IMR-90 (cell line): ENCODE measurements at regions not wholly inside any gene's neighbourhood (a gene's known extent, or its start where the extent isn't known, plus 50 kb on each side); places are given as distances from the start of the nearest gene placed in this dataset.

Experiments
- ATAC-seq: fragments of 200-7000 bp; cut with Tn5 transposase; 2 replicates; pipeline ENCODE4 v1.9.1; 2020; ENCODE audit warnings: low read depth, mild to moderate bottlenecking, moderate library complexity
- BruUV-seq: library from RNA; stranded (reverse); fragments of 400-500 nt; replicated peaks from 2 replicates; lab custom pipeline; 2021; lab: Mats Ljungman, UMichigan
- CTCF ChIA-PET: fragments of 300-600 bp; formaldehyde crosslinking; extraction: SDS; loops from one replicate; lab custom pipeline; 2021; ENCODE audit warnings: antibody characterized with exemption; lab: Yijun Ruan, JAX
- POLR2A ChIA-PET: fragments of 300-600 bp; sonication (Branson Sonifier 250); formaldehyde crosslinking; loops from one replicate; lab custom pipeline; 2022; ENCODE audit warnings: antibody characterized with exemption; ENCODE audit not compliant: unreplicated experiment; lab: Charles Lee
- DNase-seq: peaks from one replicate; pipeline ENCODE4 v3.0.0; 2013
- H2AFZ ChIP-seq: replicated peaks from 2 replicates; pipeline ENCODE3; 2013; ENCODE audit warnings: low read length, mild to moderate bottlenecking; ENCODE audit not compliant: poor library complexity
- H2AK5ac ChIP-seq: 2 replicates; pipeline ENCODE4 v1.6.1; 2013; ENCODE audit warnings: low read depth, low read length, inconsistent platforms
- H2AK9ac ChIP-seq: replicated peaks from 2 replicates; pipeline ENCODE3; 2013; ENCODE audit warnings: mild to moderate bottlenecking, low read depth, low read length, moderate library complexity; ENCODE audit not compliant: poor library complexity
- H2BK120ac ChIP-seq: 2 replicates; pipeline ENCODE4 v1.6.1; 2013; ENCODE audit warnings: low read depth, low read length, inconsistent platforms
- H2BK15ac ChIP-seq: 3 replicates; pipeline ENCODE4 v1.6.1; 2013; ENCODE audit warnings: low read depth, low read length, inconsistent platforms
- H2BK20ac ChIP-seq: 2 replicates; pipeline ENCODE4 v1.6.1; 2013; ENCODE audit warnings: low read depth, mild to moderate bottlenecking, inconsistent platforms, low read length, moderate library complexity
- H2BK5ac ChIP-seq: 2 replicates; pipeline ENCODE4 v1.6.1; 2013; ENCODE audit warnings: mild to moderate bottlenecking, low read depth, low read length, inconsistent platforms; ENCODE audit not compliant: poor library complexity, severe bottlenecking
- H3K14ac ChIP-seq: replicated peaks from 2 replicates; pipeline ENCODE4 v1.6.1; 2013; ENCODE audit warnings: low read depth, low read length, inconsistent platforms
- H3K18ac ChIP-seq: 2 replicates; pipeline ENCODE4 v1.6.1; 2013; ENCODE audit warnings: low read depth, low read length, control low read depth
- H3K23ac ChIP-seq: 2 replicates; pipeline ENCODE4 v1.6.1; 2013; ENCODE audit warnings: low read depth, low read length, inconsistent platforms
- H3K27ac ChIP-seq: 2 replicates; pipeline ENCODE4 v1.5.1; 2013; ENCODE audit warnings: mild to moderate bottlenecking, control low read depth, low read length; ENCODE audit not compliant: insufficient read depth
- H3K27me3 ChIP-seq: 2 replicates; pipeline ENCODE4 v1.6.1; 2013; ENCODE audit warnings: low read length; ENCODE audit not compliant: control insufficient read depth, insufficient read depth
- H3K36me3 ChIP-seq: 2 replicates; pipeline ENCODE4 v1.6.1; 2013; ENCODE audit warnings: low read length, mixed read lengths; ENCODE audit not compliant: control insufficient read depth, insufficient read depth
- H3K4ac ChIP-seq: 2 replicates; pipeline ENCODE4 v1.6.1; 2013; ENCODE audit warnings: low read depth, low read length, inconsistent platforms
- H3K4me1 ChIP-seq: 2 replicates; pipeline ENCODE4 v1.6.1; 2013; ENCODE audit warnings: low read length, mixed read lengths; ENCODE audit not compliant: control insufficient read depth, insufficient read depth
- H3K4me2 ChIP-seq: 2 replicates; pipeline ENCODE4 v1.6.1; 2013; ENCODE audit warnings: low read depth, mild to moderate bottlenecking, control low read depth, low read length, moderate library complexity
- H3K4me3 ChIP-seq: 2 replicates; pipeline ENCODE4 v1.5.1; 2013; ENCODE audit warnings: low read depth, mild to moderate bottlenecking, control low read depth, low read length, moderate library complexity; ENCODE audit not compliant: insufficient read depth
- H3K56ac ChIP-seq: 2 replicates; pipeline ENCODE4 v1.6.1; 2013; ENCODE audit warnings: low read length, inconsistent platforms; ENCODE audit not compliant: insufficient read depth; ENCODE audit errors: extremely low read depth
- H3K79me1 ChIP-seq, 2 experiments: 2 replicates each; pipeline ENCODE4 v1.6.1; 2013; ENCODE audit warnings: low read length in 2 of 2, inconsistent platforms in 1 of 2, low read depth in 1 of 2
- H3K9ac ChIP-seq: 2 replicates; pipeline ENCODE4 v1.6.1; 2013; ENCODE audit warnings: low read depth, low read length, control low read depth
- H3K9me1 ChIP-seq: 2 replicates; pipeline ENCODE4 v1.6.1; 2013; ENCODE audit warnings: low read length, inconsistent platforms; ENCODE audit not compliant: insufficient read depth
- H3K9me3 ChIP-seq: 2 replicates; pipeline ENCODE4 v1.6.1; 2013; ENCODE audit warnings: low read length; ENCODE audit not compliant: control insufficient read depth, insufficient read depth
- H4K20me1 ChIP-seq: 2 replicates; pipeline ENCODE4 v1.6.1; 2013; ENCODE audit warnings: low read length, inconsistent platforms; ENCODE audit not compliant: insufficient read depth
- H4K5ac ChIP-seq: 2 replicates; pipeline ENCODE4 v1.6.1; 2013; ENCODE audit warnings: mild to moderate bottlenecking, low read depth, low read length, control low read depth
- H4K8ac ChIP-seq, 2 experiments: 2 replicates each; pipeline ENCODE4 v1.6.1; 2013; ENCODE audit warnings: low read depth in 2 of 2, low read length in 2 of 2, control low read depth in 1 of 2, inconsistent platforms in 1 of 2
- H4K91ac ChIP-seq: 2 replicates; pipeline ENCODE4 v1.6.1; 2013; ENCODE audit warnings: low read depth, low read length, inconsistent platforms; ENCODE audit not compliant: insufficient read depth
- CHD1 ChIP-seq: IDR thresholded peaks from 2 replicates; pipeline ENCODE4 v1.6.1; 2012; ENCODE audit warnings: low read depth, low read length, improper control_type of control experiment
- NFE2L2 ChIP-seq: fragments of 150-350 bp; IDR thresholded peaks from 2 replicates; pipeline ENCODE4 v1.6.1; 2016; ENCODE audit warnings: low read depth, mild to moderate bottlenecking, low read length
- SMC3 ChIP-seq: fragments of 150-350 bp; IDR thresholded peaks from 2 replicates; pipeline ENCODE4 v1.6.1; 2016; ENCODE audit warnings: low read depth, mild to moderate bottlenecking, antibody characterized with exemption, low read length, moderate library complexity
- WGBS, 2 experiments: methylation state at CpG; one replicate each; pipeline versions ENCODE4 v1.1.5 to v1.1.7; 2013; ENCODE audit warnings: missing lambda C conversion rate in 2 of 2; ENCODE audit not compliant: insufficient read length in 1 of 2; ENCODE audit errors: extremely low coverage in 2 of 2; 5-methylcytosine and 5-hydroxymethylcytosine counted together
- dilution Hi-C: fragments of 300-500 bp; cut with HindIII; formaldehyde crosslinking; loops from one replicate; pipeline ENCODE4 v1.14.3; 2018; ENCODE audit warnings: low sequenced_read_pairs; ENCODE audit not compliant: unreplicated experiment
- in situ Hi-C: fragments of 300-500 bp; cut with MboI; formaldehyde crosslinking; loops from 3 replicates; pipeline ENCODE4 v1.14.3; 2019; ENCODE audit warnings: low sequenced_read_pairs, inconsistent platforms, mixed read lengths
- intact Hi-C: fragments of 100-400 bp; cut with micrococcal nuclease; formaldehyde crosslinking; loops from 2 replicates; pipeline ENCODE4 v1.10.0; 2022
- TF ChIP-seq, protein P1 (sequence below): fragments of 150-350 bp; IDR thresholded peaks from 2 replicates; pipeline ENCODE4 v1.6.1; 2017; ENCODE audit warnings: mild to moderate bottlenecking, antibody characterized with exemption, low read length, low read depth

DNA sequence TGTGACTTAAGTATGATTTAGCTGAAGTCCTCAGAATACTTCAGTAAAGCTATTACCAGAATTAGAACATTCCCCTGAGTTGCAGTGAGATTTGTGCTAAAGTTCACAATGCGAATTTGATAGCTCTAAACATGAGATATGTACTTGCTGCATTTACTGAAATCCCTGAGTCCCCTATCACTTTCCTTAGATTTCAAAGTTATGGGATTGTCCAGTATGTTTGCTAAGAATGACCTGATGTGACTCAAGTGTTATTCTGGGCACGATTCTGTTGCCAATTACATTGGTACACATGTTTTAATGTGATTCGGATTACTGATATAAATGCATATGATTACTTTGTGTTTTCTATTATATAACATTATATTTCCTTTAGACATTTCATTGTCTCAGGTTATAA lies 91.3 kb upstream of the AMOT start:
- ChIA-PET POLR2A (no interaction called here), CTCF (no interaction called here)
- H3K23ac ChIP-seq = no peak overlapping the region
- no peak overlapping the region for H3K18ac ChIP-seq
- no peak overlapping the region for H2AK9ac ChIP-seq
- DNase-seq (no peak), ATAC-seq (no peak)
- no peak overlapping the region for H2BK120ac ChIP-seq
- no peak overlapping the region for H3K14ac ChIP-seq
- no peak overlapping the region for H4K91ac ChIP-seq
- no peak overlapping the region for H2BK15ac ChIP-seq
- no peak overlapping the region for H3K4me2 ChIP-seq
- H4K20me1 ChIP-seq = no peaks in the 10 kb centered on the region
- H2AK5ac ChIP-seq = no peak overlapping the region
- dilution Hi-C loops (no loop called here), in situ Hi-C loops (no loop called here), intact Hi-C loops (no loop called here)
- no peak overlapping the region for H3K27ac ChIP-seq
- no peak overlapping the region for H3K4me3 ChIP-seq
- H2BK20ac ChIP-seq = no peak overlapping the region
- H3K9me1 ChIP-seq = no peaks in the 10 kb centered on the region
- no peak overlapping the region for H4K5ac ChIP-seq
- TF ChIP-seq NFE2L2 = no peak
- TF ChIP-seq CHD1 = no peak
- no peak for TF ChIP-seq SMC3
- TF ChIP-seq, protein P1, sequence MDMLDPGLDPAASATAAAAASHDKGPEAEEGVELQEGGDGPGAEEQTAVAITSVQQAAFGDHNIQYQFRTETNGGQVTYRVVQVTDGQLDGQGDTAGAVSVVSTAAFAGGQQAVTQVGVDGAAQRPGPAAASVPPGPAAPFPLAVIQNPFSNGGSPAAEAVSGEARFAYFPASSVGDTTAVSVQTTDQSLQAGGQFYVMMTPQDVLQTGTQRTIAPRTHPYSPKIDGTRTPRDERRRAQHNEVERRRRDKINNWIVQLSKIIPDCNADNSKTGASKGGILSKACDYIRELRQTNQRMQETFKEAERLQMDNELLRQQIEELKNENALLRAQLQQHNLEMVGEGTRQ = no peak
- H4K8ac ChIP-seq = no peak overlapping the region
- H2AFZ ChIP-seq = no peak overlapping the region
- BruUV-seq = no TSS peak
- H3K79me1 ChIP-seq = no peaks in the 10 kb centered on the region
- H3K4ac ChIP-seq = no peak overlapping the region
- no CpG with 5 or more reads among the region's 3 CpGs for WGBS, 2 experiments
- no peaks in the 10 kb centered on the region; the same call in 1 of the 2 replicates for H3K27me3 ChIP-seq
- H3K9me3 ChIP-seq = no peaks in the 10 kb centered on the region
- H3K36me3 ChIP-seq = no peaks in the 10 kb centered on the region
- no peak overlapping the region for H2BK5ac ChIP-seq
- H3K4me1 ChIP-seq = no peaks in the 10 kb centered on the region
- no peak overlapping the region for H3K56ac ChIP-seq
- no peak overlapping the region for H3K9ac ChIP-seq
